Kasumi-1 (cell line): ENCODE measurements at regions not wholly inside any gene's neighbourhood (a gene's known extent, or its start where the extent isn't known, plus 50 kb on each side); places are given as distances from the start of the nearest gene placed in this dataset.

ENCODE experiments used
- DNase-seq, 2 experiments: peaks; one replicate each; lab custom pipeline; 2025; lab: John Stamatoyannopoulos, UW

DNA sequence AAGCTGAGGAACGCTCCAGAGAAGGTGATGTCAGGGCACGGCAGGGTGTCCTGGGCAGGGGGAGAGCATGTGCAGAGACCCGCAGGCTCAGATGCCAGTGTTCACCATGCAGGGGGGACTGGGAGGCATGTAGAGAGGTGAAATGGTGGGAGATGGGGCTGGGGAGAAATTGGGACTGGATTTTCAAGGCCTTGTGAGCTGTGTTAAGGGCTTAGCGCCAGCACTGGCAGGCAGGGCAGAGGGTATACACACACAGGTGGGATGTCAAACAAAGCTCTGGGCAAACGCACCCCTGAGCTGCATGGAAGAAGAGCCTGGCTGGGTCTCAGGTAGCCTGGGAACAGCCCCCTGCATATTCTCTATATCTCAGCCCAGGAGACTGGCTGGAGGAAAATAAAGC is 282.7 kb downstream of the SHQ1 start:
- no peak for DNase-seq

DNA sequence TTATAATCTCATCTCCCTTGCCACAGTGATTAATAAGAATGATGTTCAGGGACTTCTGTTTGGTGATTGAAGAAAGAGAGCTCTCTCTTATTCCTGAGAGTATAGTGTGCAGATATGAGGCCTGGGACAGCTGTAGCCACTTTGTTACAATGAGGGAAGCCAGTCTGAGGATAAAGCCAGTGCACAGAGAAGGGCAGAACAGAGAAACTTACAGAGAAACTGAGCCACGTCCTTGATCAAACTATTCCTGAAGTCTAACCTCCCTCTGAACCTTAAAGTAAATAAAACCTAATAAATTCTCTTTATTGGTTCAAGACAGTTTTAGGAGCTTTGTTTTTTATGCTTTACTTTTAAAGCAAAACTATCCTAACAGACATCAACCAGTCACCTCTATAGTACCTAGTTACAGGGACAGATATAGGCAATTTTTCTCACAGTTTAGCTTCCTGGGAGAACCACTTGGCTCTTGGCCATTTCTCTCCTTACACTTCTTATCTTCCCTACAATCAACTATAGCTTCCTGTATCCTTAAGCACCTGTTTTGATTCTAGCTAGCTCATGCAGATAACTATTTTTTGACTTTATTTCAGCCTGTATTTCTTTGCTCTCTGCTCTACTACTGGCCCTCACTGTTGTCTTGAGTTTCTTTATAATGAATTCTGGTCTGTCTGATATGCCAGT is 284.4 kb downstream of the SHQ1 start:
- no peak for DNase-seq

DNA sequence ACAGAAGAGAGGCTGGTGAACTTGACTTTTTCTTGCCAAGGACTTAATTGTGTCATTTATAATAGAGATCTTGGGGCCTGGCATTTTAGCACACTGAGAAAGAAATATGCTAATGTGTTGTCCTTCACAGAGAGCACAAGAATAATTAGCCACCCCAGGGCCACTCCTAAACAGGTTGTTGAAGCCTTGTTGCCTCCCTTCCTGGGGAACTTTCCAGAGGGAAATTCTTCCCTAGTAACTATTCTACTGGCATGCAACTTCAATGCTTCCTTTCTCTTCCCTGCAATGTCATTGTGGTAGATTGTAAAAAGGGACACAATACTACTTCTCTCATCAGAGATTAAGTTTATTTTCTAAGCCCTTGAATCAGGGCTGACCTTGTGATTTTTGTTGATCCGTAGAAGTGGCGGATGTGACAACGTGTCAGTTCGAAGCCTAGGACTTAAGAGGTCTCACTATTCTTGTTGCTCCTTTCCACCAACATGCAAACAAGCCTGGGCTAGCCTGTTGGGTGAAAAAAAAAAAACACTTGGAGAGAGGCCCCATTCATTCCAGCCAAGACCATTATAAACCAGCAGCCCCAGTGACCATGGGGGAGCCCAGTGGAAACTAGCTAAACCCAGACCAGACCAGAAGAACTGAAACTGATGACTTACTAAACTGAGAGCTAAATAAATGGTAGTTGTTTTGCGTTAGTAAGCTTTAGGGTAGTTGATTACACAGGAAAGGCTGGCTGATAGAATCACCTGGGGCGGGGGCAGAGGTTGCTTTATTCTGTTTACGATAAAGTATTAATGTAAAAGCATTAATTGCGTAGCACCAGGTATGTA is 287.2 kb downstream of the SHQ1 start:
- DNase-seq, result no peak

DNA sequence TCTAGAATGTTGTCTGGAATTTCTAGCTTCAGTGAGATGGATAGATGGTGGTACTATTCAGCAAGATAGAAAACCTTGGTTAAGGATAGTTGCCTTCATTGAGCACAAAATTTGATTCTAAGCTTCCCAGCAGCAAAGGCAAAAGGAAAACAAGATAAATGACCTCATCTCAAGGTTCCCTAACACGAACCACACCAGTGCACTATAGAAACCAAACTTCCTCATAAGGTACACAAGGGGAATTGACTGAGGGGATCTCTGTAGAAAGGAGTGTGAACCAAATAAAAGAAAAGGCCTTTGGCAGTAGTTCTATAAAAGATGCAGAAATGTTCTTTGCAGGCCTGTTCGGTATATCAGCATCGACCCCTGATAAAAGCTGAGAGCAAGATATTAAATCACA is 288.9 kb downstream of the SHQ1 start:
- DNase-seq, result peak; percentile 34 to 39

DNA sequence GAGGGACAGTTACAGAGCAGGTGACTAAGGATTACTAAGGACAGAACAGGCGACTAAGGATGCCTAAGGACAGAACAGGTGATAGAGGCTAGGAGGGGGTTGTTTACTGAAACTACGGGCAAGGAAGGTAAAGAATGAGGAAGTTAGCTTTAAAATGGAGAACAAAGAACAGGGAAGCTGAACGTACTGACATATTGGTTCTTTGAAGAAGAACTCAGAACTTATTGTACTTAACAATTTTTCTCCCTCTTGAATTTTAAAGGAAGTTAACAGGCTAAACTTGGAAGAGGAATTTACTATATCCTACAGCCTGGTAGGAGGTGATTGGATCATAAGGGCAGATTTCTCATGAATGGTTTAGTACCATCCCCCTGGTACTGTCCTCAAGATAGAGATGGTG is 290.2 kb downstream of the SHQ1 start:
- DNase-seq, result peak in 1 of 2 experiments; percentile 21

DNA sequence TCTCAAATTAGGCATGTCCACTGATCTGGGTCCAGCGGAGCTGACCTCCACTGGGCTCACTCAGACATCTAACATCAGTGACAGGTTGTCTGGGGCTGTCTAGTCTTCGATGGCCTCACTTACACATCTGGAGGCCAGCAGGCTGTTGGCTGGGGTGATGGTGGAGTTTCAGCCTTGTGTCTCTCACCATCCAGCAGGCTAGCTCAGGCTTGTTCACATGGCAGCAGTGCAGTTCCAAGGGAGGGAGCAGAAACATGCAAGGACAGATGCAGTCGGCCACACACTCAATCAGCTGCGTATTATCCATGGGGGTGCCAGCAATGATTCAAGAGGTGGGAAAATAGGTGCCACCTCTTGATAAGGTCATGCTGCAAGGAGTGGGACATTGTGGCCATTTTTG is 292.5 kb downstream of the SHQ1 start:
- DNase-seq, result no peak

DNA sequence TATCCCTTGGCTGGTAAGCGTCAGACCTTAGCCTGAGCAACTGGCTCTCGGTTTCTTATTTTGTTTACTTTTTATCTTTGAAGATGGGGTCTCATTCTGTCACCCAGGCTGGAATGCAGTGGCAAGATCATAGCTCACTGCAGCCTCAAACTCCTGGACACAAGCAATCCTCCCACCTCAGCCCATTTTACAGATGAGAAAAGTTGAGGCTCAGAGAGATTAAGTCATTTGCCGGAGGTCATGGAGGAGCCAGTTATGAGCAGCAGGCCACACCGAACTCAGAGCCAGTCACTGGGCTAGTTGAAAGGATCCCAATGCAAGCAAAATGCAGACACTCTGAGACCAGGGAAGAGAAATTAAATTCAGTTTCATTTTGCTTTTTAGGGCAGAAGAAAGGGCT is 293.6 kb downstream of the SHQ1 start:
- no peak for DNase-seq

DNA sequence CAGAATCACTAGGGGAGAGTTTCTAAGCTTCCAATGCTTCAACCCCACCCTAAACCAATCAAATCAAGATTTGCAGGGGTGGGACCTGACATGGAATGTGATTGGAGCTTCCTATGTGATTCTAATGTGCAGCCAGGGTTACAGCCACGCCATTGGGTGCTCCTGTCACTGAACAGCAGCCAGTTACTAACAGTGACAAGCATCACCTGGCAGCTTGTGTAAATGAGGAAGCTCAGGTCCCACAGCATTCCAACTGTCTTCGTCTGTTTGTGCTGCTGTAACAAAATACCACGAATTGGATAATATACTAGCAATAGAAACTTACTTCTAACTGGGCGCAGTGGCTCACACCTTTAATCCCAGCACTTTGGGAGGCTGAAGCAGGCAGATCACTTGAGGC is 294.9 kb downstream of the SHQ1 start:
- no peak for DNase-seq

DNA sequence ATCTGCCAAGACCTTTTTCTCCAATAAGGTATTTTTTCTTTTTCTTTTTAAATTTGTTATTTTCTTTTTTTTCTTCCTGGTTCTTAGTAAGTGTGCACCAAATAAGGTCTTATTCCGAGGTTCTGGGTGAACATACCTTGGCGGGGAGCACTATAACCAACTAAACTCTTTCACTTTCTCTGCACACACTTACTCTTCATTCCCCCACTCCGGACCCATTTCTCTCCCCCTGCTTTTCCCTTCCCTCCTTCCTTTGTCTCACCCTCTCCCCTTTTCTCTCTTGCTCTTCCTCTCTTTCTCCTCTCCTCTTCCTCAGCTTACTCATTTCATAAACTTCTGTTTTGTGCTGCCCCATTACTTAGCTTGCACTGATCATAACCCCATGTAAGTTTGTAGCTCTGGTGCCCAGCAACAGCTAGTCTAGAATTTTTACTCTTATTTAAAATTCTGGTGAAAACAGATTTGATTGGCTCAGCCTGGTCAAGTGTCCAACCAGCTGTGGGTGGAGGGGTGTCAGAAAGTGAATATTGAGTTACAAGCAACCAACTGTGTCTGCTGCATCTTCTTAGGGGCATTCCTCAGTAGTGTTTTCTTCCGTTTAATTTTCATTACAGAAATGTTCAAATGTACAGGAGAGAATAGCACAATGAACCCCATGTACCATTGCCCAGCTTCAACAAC is 297.5 kb downstream of the SHQ1 start:
- no peak for DNase-seq

DNA sequence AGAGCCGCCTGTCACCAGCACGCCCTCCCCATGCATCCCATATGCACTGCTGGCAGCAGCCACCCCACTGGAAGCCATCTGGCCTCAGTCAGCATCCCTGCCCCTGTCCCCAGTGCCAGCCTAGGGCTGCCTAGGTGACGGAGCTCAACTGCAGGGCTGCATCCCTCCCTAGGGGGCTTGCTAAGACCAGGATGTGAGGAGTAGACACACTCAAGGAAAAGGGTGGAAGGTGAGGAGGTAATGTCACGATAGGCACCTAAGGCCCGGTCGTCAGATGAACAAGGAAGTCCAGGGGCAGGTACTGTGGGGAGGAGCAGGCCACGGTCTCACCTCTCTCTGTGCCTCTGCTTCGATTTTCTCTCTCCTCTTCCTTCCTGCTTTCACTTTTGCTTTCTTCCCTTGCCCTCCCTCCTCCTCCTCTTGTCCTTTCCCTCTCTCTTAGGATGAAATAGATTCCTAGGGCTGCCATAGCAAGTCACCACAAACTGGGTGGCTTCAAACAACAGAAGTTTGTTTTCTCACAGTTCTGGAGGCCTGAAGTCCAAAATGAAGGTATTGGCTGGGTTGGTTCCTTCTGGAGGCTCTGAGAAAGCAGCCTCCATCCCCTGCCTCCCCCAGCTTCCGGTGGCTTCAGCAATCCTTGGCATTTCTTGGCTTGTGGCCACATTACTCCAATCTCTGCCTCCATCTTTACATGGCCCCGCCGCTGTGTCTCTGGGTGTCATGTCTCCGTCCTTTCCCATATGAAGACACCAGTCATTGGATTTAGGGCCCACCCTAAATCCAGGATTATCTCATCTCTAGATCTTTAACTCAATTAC is 298.3 kb downstream of the SHQ1 start:
- DNase-seq, result no peak

DNA sequence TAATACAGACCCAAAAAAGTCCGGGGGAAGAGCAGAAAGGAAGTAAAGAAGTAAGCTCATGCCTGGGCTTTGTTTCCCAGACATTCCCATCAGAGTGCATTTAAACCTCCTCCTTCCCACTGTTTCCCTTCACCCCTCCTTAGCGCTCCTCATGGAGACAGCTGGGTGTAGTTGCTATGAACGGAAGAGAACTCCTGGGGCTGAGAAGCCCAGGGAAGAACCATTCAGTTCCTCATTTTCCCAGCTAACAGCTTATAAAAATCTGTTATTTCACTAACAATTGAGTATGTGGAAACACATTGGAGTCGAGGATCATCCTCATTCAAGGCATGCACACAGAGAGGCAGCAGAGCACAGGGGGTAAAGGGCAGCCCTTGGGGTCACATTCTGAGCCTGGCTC is 299.3 kb downstream of the SHQ1 start:
- DNase-seq, result no peak

DNA sequence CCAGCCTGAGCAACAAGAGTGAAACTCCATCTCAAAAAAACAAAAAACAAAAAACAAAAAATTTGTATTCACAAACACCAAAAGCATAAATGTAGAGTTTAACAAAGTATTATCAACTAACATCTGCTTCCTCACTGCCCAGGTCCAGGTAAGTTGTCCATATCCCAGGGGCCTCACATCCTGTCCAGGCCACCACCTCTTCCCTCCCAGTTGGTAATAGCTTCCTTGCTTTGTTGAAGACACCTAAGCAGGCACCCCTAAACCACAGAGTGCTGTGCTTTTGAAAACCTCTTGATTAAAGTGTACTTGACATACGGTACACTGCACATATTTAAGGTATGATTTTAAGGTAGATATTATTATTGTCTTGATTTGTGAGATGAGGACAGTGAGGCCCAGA is 299.8 kb downstream of the SHQ1 start:
- no peak for DNase-seq

DNA sequence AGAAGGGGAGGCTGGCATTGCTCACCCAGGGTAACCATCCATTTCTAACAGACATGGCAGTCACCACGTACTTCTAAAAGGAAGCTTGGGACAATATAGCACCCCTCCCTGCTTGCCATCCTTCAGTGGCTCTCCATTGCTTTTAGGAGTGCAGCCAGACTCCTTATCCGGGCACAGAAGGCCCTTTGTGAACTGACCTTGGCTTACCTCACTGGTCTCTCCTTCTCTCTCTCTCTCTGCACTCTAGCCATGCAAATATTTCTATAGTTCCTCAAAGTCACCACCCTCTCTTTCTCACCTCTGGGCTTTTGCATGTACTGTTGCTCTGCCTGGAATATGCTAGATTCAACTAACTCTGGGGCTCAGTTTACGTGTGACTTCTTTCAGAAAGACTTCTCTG is 301.1 kb downstream of the SHQ1 start:
- DNase-seq, result no peak

DNA sequence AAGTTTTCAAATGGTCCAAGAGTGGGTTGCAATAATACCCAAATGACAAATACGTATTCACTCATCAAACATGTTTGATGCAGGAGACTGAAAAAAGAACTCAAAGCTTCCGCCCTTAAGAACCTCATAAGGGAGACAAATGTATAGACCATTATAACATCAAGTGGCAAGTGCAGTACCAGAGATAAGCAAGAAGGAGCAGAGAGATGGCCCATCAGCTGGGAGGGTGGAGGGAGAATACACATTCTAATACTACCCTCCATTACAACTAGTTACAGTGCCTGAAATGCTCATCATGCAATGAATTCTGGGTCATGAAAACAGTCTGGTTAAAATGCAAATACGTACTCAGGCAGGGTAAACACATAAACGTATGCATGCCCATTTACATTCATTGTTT is 304.0 kb downstream of the SHQ1 start:
- DNase-seq, result no peak

DNA sequence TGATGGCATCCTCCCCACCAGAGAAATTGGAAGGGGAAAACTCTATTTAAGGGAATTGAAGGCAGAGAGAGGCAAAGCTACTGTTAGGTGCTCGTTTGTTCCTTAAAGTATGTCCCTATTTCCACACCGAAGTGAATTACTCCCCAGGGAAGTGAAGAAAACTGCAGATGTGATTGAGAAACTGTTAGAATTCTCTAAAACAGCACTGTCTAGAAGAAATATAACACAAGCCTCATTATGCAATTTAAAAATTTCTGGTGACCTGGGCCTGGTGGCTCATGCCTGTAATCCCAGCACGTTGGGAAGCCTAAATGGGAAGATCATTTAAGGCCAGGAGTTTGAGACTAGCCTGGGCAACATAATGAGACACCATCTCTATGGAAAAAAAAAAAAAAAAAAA is 305.0 kb downstream of the SHQ1 start:
- DNase-seq, result no peak

DNA sequence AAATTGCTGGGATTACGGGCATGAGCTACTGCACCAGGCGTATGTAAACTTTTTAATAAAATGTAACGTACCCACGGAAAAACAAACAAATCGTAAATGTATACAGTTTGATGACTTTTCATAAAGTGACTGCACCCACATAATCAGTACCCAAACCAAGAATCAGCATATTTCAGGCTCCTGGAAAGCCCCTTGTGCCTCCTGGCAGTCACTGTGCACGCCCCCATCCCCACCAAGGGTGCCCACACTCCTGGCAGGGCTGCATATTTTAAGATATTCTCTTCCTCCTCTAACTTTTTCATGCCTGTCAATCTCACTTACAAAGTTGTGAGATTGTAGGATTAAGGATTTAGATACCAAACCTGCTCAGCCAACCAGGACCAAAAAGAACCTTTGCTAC is 305.5 kb downstream of the SHQ1 start:
- no peak for DNase-seq

DNA sequence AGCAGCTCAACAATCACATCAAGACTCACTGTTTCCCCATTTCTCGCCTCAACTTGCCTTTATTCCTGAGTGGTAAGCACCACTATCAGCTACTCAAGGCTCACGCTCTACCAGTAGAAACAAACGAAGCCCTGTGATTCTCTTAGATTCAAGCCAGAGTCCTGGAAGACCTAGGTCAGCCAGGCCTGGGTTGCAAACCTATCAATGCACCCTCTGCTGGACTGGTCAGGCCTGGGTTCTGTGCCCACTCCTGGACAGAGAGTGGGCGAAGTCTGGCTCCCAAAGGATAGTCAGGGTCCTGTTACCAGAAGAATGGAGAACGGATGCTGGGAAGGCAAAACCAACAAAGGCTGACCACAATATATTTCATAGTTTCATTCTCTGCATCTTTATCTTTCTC is 308.4 kb downstream of the SHQ1 start:
- no peak for DNase-seq

DNA sequence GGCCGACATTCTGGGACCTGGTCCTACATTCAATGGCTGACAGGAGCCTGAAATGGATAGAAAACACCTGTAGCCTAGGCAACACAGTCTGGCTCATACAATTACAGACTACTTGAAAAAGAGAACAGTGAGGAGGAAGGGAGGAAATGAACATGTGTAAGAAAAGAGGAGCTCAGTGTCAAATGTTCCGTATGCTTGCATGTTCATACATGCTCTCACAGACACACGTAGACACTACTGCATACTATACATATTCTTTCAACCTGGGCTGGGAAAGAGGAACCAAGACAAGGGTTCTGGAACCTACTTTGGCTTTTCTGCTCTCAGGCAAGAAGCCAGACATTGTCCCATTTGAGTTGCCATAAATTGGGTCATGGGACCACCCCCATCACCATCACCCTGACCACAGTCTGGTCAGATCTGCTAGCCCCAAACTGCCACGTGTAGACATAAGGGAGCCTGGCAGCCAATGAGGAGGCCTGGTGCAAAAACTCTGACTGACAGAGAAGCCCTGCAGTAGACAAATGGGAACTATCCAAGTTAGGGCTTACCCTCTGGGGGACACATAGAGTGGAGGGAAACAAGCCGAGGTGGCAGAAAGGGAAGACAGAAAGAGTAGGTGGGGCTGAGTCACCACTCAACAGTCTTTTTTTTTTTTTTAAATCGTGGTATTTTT is 310.0 kb downstream of the SHQ1 start:
- DNase-seq, result no peak

DNA sequence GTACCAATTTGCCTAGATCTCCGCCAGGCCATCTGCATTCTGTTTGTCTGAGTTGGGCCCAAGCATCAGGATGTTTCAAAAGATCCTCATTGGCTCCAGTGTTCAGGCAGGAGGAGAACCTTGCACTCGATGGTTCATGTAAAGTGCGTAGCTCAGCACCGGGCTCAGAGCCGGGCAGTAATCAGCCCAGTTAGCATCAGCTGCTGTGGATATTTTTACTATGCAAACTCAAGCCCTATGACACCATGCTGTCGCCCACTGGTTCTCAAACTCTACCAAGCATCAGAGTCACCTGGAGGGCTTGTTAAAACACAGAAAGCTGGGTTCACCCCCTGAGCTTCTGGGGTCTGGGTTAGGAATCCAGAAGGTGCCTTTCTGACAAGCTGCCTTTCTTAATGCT is 310.8 kb downstream of the SHQ1 start:
- DNase-seq, result no peak

DNA sequence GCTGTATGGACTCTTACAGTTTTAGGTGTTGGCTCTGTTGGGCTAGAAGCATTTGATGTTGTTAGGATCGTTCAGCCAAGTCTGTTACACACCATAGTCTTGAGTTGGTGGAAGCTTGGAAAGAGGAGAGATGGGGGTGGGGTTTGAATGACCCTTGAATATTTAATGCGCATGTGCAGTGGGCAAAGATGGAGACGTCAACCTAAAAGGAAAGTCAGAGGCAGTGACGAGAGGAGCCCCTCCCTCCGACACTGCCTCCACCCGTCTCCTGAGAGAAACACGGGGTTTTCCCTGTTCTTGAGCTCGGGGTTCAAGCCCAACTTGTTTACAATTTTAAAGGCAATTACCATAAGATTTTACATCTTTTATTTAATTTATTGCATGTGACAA is 311.4 kb downstream of the SHQ1 start:
- no peak for DNase-seq

DNA sequence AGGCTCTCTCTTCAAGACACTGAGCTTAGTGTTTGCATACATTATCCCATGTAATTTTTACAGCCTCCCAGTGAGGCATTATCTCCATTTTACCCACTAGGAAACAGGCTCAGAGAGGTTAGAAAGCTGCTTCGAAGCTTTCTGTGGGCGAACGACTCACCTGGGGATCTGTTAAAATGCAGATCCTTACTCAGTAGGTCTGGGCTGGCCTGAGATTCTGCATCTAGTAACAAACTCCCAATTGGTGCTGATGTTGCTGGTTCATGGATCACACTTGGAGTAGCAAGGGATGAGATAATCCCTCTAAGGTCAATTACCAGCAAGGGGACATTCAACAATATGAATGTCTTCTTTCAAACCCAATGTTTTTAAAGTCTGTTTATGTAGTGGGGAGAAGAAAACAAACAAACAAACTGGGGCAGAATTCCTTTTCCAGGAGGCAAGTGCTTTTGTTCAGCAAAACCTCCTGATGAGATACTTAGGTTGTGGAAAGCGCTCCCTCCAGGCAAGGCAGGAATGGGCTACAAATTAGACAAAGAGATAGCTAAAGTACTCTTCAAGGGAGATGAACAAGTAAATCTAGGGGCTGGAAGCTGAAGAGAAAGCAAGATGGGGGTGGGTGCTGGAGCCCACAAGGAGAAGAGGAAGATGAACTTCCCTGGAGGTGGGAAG is 311.9 kb downstream of the SHQ1 start:
- no peak for DNase-seq
